ENCODE measurements at regions not wholly inside any gene's neighbourhood (a gene's known extent, or its start where the extent isn't known, plus 50 kb on each side); places are given as distances from the start of the nearest gene placed in this dataset.

- H3K4me3 Mint-ChIP-seq, result no peak overlapping the region
- H3K4me1 Mint-ChIP-seq, result no peaks in the 10 kb centered on the region
- CTCF ChIA-PET, result no interaction called here
- no peak overlapping the region for H3K27ac Mint-ChIP-seq
- H3K27me3 Mint-ChIP-seq, result no peaks in the 10 kb centered on the region
- DNase-seq, result no peak
- H3K9me3 Mint-ChIP-seq, result no peaks in the 10 kb centered on the region
- H3K36me3 Mint-ChIP-seq, result no peaks in the 10 kb centered on the region
Measured at GRCh38 chr5:173454361-173454735, 126.1 kb upstream of the STC2 start.

DNA sequence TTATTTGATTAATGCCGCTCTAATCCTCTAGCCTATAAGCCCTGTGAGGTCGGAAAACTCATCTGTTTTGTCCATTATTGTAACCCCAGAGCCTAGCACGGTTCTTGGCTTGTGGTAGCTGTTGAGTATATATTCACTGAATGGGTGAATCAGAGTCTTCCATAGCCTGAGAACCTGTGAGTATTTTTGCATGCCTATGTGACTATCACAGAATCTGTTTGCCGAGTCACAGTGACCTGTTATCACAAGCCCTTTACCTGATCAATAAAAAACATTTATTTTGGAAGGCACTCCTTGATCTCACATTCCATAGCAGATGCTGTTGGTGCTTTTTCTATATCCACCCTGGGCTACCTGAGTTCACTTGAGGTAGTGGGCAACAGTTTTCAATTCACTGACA, 125.0 kb upstream of the STC2 start:
- DNase-seq, result no peak
- Mint-ChIP-seq H3K4me1 (no peaks in the 10 kb centered on the region), H3K9me3 (no peaks in the 10 kb centered on the region), H3K36me3 (no peaks in the 10 kb centered on the region), H3K27me3 (no peaks in the 10 kb centered on the region), H3K4me3 (no peak overlapping the region), H3K27ac (no peak overlapping the region)
- CTCF ChIA-PET, result interaction anchor here (1.0 kb wide), 1 partner anchor 119 kb away, joined by 3 read pairs; no protein-coding TSS in a partner anchor

GRCh38 chr5:173452119-173452905, 124.1 kb upstream of the STC2 start:
- Mint-ChIP-seq H3K9me3 (no peaks in the 10 kb centered on the region), H3K4me1 (no peaks in the 10 kb centered on the region), H3K27me3 (no peaks in the 10 kb centered on the region), H3K36me3 (no peaks in the 10 kb centered on the region), H3K4me3 (no peak overlapping the region), H3K27ac (no peak overlapping the region)
- CTCF ChIA-PET, result interaction anchor here (1.0 kb wide), 1 partner anchor 120 kb away, joined by 3 read pairs; no protein-coding TSS in a partner anchor
- no peak for DNase-seq

DNA sequence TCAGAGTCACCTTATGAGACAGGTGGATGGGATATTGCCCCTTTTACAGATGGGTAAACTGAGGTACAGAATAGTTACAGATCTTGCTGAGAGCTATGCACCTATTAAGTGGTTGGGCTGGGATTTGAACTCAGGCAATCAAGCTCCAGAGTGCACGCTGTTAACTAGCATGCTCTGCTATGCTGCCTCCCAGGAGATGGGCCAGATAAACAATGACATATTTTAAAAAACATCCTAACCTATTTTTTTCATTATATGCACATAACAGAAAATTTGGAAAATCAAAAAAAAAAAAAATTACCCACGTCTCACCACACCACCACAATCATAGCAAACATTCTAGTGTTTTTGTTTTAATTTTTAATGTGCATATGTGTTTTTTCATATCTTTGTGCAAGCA, 123.4 kb upstream of the STC2 start:
- Mint-ChIP-seq H3K36me3 (no peaks in the 10 kb centered on the region), H3K4me1 (no peaks in the 10 kb centered on the region), H3K9me3 (no peaks in the 10 kb centered on the region), H3K4me3 (no peak overlapping the region), H3K27me3 (no peaks in the 10 kb centered on the region), H3K27ac (no peak overlapping the region)
- CTCF ChIA-PET, result no interaction called here
- DNase-seq, result no peak

DNA sequence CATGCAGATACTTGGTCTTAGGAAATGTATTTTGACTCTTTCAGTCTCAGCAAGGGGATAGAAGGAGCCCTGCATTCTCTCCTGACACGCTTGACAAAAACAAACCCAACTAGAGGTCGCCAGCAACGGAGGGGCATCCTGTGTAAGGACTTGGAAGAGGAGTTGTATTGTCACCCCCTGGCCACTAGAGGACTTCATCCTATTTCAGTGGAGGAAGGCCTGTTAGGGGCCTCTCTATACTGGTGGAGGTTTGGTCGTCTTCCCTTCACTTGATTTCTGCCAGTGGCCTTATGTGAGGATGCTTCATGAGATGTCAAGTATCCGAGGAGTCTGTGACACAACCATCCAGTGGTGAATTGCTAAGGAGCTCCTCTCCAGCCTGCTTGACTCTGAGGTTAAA, 122.8 kb upstream of the STC2 start:
- H3K27me3 Mint-ChIP-seq, result no peaks in the 10 kb centered on the region
- no peak overlapping the region for H3K27ac Mint-ChIP-seq
- H3K4me1 Mint-ChIP-seq, result no peaks in the 10 kb centered on the region
- H3K4me3 Mint-ChIP-seq, result no peak overlapping the region
- no peaks in the 10 kb centered on the region for H3K36me3 Mint-ChIP-seq
- H3K9me3 Mint-ChIP-seq, result no peaks in the 10 kb centered on the region
- DNase-seq, result no peak
- CTCF ChIA-PET, result no interaction called here

DNA sequence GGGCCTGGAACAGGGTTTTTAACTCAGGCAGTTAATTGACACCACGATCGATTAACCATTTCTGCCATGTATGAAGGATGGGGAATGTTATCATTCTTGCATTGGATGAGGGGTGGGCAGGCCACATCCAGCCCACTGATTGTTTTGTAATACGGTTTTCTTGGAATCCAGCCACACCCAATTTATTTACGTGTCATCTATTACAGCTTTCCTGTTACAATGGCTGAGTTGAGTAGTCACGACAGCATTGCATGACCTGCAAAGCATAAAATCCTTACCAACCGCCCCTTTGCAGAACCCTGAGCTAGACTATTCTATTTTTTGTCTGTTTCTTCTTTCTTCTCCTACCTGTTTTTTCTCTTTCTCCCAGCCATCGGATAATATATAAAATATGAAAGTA, 122.0 kb upstream of the STC2 start:
- no peaks in the 10 kb centered on the region for H3K4me1 Mint-ChIP-seq
- no peak overlapping the region for H3K27ac Mint-ChIP-seq
- H3K9me3 Mint-ChIP-seq, result no peaks in the 10 kb centered on the region
- DNase-seq, result no peak
- no peaks in the 10 kb centered on the region for H3K36me3 Mint-ChIP-seq
- CTCF ChIA-PET, result no interaction called here
- H3K4me3 Mint-ChIP-seq, result no peak overlapping the region
- no peaks in the 10 kb centered on the region for H3K27me3 Mint-ChIP-seq

DNA sequence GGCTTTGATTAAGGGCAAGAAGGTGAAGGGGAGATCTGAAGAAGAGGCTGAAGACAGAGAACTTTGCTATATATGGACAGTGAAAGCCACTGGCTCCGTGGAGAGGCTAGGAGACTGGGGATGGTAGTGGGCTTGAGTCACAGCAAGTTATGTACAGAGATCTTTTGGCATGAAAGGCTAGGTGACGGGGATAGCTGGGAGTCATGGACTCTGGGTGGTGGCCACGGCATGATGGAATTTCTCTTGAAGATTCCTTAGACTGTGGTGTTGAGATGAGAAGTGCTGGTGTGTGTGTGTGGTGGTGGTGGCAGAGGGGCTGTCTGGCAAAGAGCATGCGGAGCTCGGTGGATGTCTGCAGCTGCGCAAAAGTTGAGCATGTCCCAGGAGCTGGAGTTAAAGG, 120.6 kb upstream of the STC2 start:
- Mint-ChIP-seq H3K27ac (no peak overlapping the region), H3K4me3 (no peak overlapping the region), H3K27me3 (no peaks in the 10 kb centered on the region), H3K9me3 (no peaks in the 10 kb centered on the region), H3K4me1 (no peaks in the 10 kb centered on the region), H3K36me3 (no peaks in the 10 kb centered on the region)
- CTCF ChIA-PET, result no interaction called here
- DNase-seq, result no peak

GRCh38 chr5:173443971-173444370, 115.8 kb upstream of the STC2 start:
- Mint-ChIP-seq H3K36me3 (no peaks in the 10 kb centered on the region), H3K9me3 (no peaks in the 10 kb centered on the region), H3K4me3 (no peak overlapping the region), H3K27ac (no peak overlapping the region), H3K27me3 (no peaks in the 10 kb centered on the region), H3K4me1 (no peaks in the 10 kb centered on the region)
- CTCF ChIA-PET, result no interaction called here
- no peak for DNase-seq

DNA sequence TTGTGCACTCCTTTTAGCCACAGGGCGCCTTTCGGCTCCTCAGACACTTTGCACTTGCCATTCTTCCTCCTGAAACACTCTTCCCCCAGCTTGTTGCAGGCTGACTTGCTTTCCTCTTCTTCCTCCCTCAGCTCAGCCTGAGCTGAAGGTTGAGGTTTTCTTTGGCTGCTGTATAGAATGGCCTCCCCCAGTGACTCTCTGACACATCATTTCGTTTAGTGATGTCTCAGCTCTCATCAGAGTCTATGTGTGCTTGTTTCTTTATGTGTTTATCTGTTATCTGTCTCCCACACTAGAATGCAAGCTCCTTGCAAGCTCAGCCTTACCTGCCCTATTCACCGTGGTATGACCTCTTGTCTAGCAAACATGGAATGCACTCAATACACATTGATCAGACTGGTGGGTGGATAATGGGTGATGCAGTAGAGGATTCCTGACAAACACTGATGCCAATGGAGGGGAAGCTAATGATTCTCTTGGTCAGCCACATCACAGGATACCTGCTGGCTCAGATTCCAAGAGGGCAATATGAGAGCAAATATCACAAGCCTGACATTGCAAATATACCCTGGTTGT, 112.9 kb upstream of the STC2 start:
- Mint-ChIP-seq H3K4me3 (no peak overlapping the region), H3K27me3 (no peaks in the 10 kb centered on the region), H3K9me3 (no peaks in the 10 kb centered on the region), H3K36me3 (no peaks in the 10 kb centered on the region), H3K27ac (no peak overlapping the region), H3K4me1 (no peaks in the 10 kb centered on the region)
- CTCF ChIA-PET, result no interaction called here
- no peak for DNase-seq

- no peaks in the 10 kb centered on the region for H3K36me3 Mint-ChIP-seq
- CTCF ChIA-PET, result no interaction called here
- H3K27me3 Mint-ChIP-seq, result no peaks in the 10 kb centered on the region
- H3K4me1 Mint-ChIP-seq, result no peaks in the 10 kb centered on the region
- H3K9me3 Mint-ChIP-seq, result no peaks in the 10 kb centered on the region
- no peak overlapping the region for H3K27ac Mint-ChIP-seq
- DNase-seq, result no peak
- no peak overlapping the region for H3K4me3 Mint-ChIP-seq
Measured at GRCh38 chr5:173438951-173439350, 110.7 kb upstream of the STC2 start.

GRCh38 chr5:173435447-173435846, 107.2 kb upstream of the STC2 start:
- H3K27me3 Mint-ChIP-seq, result no peaks in the 10 kb centered on the region
- H3K4me1 Mint-ChIP-seq, result no peaks in the 10 kb centered on the region
- DNase-seq, result no peak
- H3K4me3 Mint-ChIP-seq, result no peak overlapping the region
- no peaks in the 10 kb centered on the region for H3K9me3 Mint-ChIP-seq
- CTCF ChIA-PET, result no interaction called here
- no peak overlapping the region for H3K27ac Mint-ChIP-seq
- H3K36me3 Mint-ChIP-seq, result no peaks in the 10 kb centered on the region

GRCh38 chr5:173434270-173434669, 106.1 kb upstream of the STC2 start:
- Mint-ChIP-seq H3K9me3 (no peaks in the 10 kb centered on the region), H3K27ac (no peak overlapping the region), H3K27me3 (no peaks in the 10 kb centered on the region), H3K4me3 (no peak overlapping the region), H3K4me1 (no peaks in the 10 kb centered on the region), H3K36me3 (no peaks in the 10 kb centered on the region)
- CTCF ChIA-PET, result no interaction called here
- no peak for DNase-seq

GRCh38 chr5:173430394-173430793, 102.2 kb upstream of the STC2 start:
- Mint-ChIP-seq H3K27ac (no peak overlapping the region), H3K4me1 (no peaks in the 10 kb centered on the region), H3K9me3 (no peaks in the 10 kb centered on the region), H3K36me3 (no peaks in the 10 kb centered on the region), H3K4me3 (no peak overlapping the region), H3K27me3 (peaks cover 3% of the 10 kb centered on the region)
- no peak for DNase-seq
- CTCF ChIA-PET, result no interaction called here

DNA sequence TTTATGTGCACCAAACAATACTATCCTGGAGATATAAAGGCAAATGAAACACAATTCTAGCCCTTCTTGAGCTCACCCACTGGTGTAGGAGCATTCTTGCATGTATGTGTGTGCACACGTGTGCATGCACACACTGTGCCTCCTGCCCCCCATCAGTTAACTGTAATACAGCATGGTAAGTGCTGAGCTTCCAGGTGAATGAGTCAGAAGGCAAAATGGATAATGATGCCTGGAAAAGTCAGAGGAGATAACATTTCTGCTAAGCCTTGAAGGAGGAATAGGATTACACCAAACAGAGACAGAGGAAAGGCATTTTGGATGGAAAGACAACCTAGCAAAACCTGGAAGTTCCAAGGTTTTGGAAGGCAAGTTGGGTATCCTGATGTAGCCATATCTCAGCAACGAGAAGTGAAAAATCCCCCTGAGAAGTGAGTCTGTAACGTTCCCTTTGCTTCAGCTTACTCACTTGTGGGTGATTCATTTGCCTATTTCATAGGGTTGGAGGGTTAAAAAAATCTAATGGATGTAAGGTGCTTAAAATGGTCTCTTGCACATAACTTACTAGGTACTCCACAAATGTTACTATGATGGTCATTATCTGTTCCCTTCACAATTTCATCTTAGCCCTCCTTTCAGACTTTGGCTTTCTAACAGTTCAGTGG, 101.4 kb upstream of the STC2 start:
- Mint-ChIP-seq H3K9me3 (peaks cover 1% of the 10 kb centered on the region), H3K4me3 (no peak overlapping the region), H3K27ac (no peak overlapping the region), H3K4me1 (no peaks in the 10 kb centered on the region), H3K36me3 (no peaks in the 10 kb centered on the region), H3K27me3 (peaks cover 3% of the 10 kb centered on the region)
- CTCF ChIA-PET, result no interaction called here
- no peak for DNase-seq

DNA sequence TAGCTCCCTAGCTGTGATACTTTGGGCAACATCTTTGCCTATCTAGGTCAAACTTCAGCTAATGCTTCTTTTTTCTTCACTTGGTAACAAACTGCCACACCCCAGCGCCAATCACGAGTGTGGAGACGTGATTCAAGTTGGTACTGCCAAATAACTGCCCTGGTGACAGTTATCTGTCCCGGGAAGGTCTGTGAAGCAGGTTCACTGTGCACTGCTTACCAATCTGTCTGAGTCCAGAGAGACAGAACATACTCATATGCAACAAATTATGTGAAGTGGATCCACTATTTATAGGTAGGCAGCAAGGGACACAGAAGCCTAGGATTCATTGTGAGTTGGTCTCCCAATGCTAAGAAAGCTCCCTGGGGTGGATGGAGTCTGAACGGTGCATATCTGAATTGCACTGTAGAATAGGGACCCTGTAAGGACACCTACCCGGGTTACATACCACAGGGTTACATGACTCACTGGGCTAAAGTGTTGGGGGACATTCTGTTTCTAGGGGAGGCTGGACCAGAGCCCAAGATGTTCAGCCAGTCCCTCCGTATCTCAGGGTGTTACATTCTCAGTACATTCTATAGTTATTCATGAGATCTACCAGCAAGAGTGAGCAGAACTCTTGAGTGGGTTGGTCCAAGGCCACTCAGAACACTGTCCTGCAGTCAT, 95.4 kb upstream of the STC2 start:
- H3K36me3 Mint-ChIP-seq, result no peaks in the 10 kb centered on the region
- peaks cover 2% of the 10 kb centered on the region for H3K9me3 Mint-ChIP-seq
- H3K27me3 Mint-ChIP-seq, result peaks cover 3% of the 10 kb centered on the region
- H3K4me1 Mint-ChIP-seq, result no peaks in the 10 kb centered on the region
- DNase-seq, result no peak
- CTCF ChIA-PET, result no interaction called here
- H3K27ac Mint-ChIP-seq, result no peak overlapping the region
- H3K4me3 Mint-ChIP-seq, result no peak overlapping the region

Measured in activated naive CD4-positive, alpha-beta T cell treated with anti-CD3 and anti-CD28 coated beads, Interleukin-2, amount 10 ng/mL, durations not matched to agents 7 days and 5 days (primary cell).